ENCODE measurements at regions not wholly inside any gene's neighbourhood (a gene's known extent, or its start where the extent isn't known, plus 50 kb on each side); places are given as distances from the start of the nearest gene placed in this dataset.

- TF ChIP-seq ZNF592 (IDR thresholded peaks at IDR 0.05), result 0 out of 2 replicates have a peak, but pooled peaks have one; percentile 9
- TF ChIP-seq NONO (IDR thresholded peaks at IDR 0.05; ENCODE audit: low read depth in 2 of 2, low read length in 1 of 2), result no peak
- no peak for TF ChIP-seq ZFP91 (CRISPR knock-in tag; IDR thresholded peaks at IDR 0.05)
Observed at GRCh38 chr12:75933101-75933500, 98.5 kb downstream of the PHLDA1 start (continued).

GRCh38 chr12:75932241-75932640 lies 99.3 kb downstream of the PHLDA1 start:
- H3K4me2 ChIP-seq (ENCODE audit: insufficient read depth, low read length), result no peak overlapping the region
- TF ChIP-seq BCL6 (CRISPR knock-in tag; IDR thresholded peaks at IDR 0.05) (no peak), NR1H2 (CRISPR knock-in tag; IDR thresholded peaks at IDR 0.05) (no peak), MECOM (CRISPR knock-in tag; IDR thresholded peaks at IDR 0.05) (no peak), SRSF1 (IDR thresholded peaks at IDR 0.05; ENCODE audit: low read depth, low read length) (no peak), UBTF (IDR thresholded peaks at IDR 0.05; ENCODE audit: borderline replicate concordance in 1 of 2, low read depth in 2 of 2, low read length in 2 of 2) (no peak), MTA2 (IDR thresholded peaks at IDR 0.05; ENCODE audit: low read depth) (no peak), MED1 (CRISPR knock-in tag; IDR thresholded peaks at IDR 0.05; ENCODE audit: borderline replicate concordance) (no peak), XRCC5 (IDR thresholded peaks at IDR 0.05; ENCODE audit: low read depth, low read length) (no peak), OTX1 (CRISPR knock-in tag; IDR thresholded peaks at IDR 0.05) (no peak), CBX3 (IDR thresholded peaks at IDR 0.05; ENCODE audit: borderline replicate concordance in 1 of 2, low read length in 2 of 2) (no peak), RHOXF2B (CRISPR knock-in tag; conservative IDR thresholded peaks at IDR 0.05) (no peak), ZFP36 (IDR thresholded peaks at IDR 0.05; ENCODE audit: low read depth, low read length, partially characterized antibody) (no peak)

More at GRCh38 chr12:75932241-75932640, 99.3 kb downstream of the PHLDA1 start:
- no peaks in the 10 kb centered on the region for H3K9me1 ChIP-seq (ENCODE audit: control insufficient read depth, insufficient read depth, low read length)
- FAIRE-seq (no peak), ATAC-seq (no peak), DNase-seq (ENCODE audit: extremely low read depth in 1 of 4, low spot score in 3 of 4) (no peak)
- no peak overlapping the region for H3K4me3 ChIP-seq
- no peaks in the 10 kb centered on the region for H3K79me2 ChIP-seq (ENCODE audit: control insufficient read depth, insufficient read depth, low read length)
- H3K36me3 ChIP-seq (ENCODE audit: control insufficient read depth, insufficient read depth, low read length), result no peaks in the 10 kb centered on the region
- peaks cover 8 to 31% of the 10 kb centered on the region in 2 experiments; a peak in 4 of 5 replicates for H3K4me1 ChIP-seq (replicated peaks in 1 of 2; ENCODE audit: control insufficient read depth in 2 of 2, insufficient read depth in 2 of 2, low read length in 2 of 2)
- H3K9me3 ChIP-seq (replicated peaks; ENCODE audit: control insufficient read depth, insufficient read depth, low read depth, low read length), result no peaks in the 10 kb centered on the region
- ChIA-PET CTCF (ENCODE audit: low intra/inter-chr PET ratio) (no interaction called here), POLR2A (no interaction called here)
- no peak overlapping the region for H3K27ac ChIP-seq (ENCODE audit: extremely low read depth, low read depth, low read length)
- H2AFZ ChIP-seq (ENCODE audit: low read depth, low read length), result no peak overlapping the region
- no peak overlapping the region for H3K9ac ChIP-seq (ENCODE audit: insufficient read depth in 1 of 2, low read depth in 2 of 2, low read length in 2 of 2)
- intact Hi-C loops (cut with micrococcal nuclease), result no loop called here
- no TSS peak for BruUV-seq (replicated peaks)
- in situ Hi-C loops (cut with MboI), result no loop called here
- H3K27me3 ChIP-seq (ENCODE audit: control insufficient read depth in 2 of 2, insufficient read depth in 2 of 2, low read length in 2 of 2), result no peaks in the 10 kb centered on the region
- H4K20me1 ChIP-seq (replicated peaks; ENCODE audit: control insufficient read depth, insufficient read depth, low read length), result no peaks in the 10 kb centered on the region
- 53% methylated on average over 1 of the region's 1 CpG for WGBS (ENCODE audit: insufficient coverage, low coverage, missing lambda C conversion rate)
